ENCODE measurements at regions not wholly inside any gene's neighbourhood (a gene's known extent, or its start where the extent isn't known, plus 50 kb on each side); places are given as distances from the start of the nearest gene placed in this dataset.

GRCh38 chr1:56072310-56072709 is 507.1 kb downstream of the PLPP3 start:
- H3K36me3 Mint-ChIP-seq: no peaks in the 10 kb centered on the region
- no peaks in the 10 kb centered on the region for H3K9me3 ChIP-seq (ENCODE audit: low read depth)
- H3K9ac ChIP-seq: no peak overlapping the region
- H3K79me2 ChIP-seq (ENCODE audit: low read depth): no peaks in the 10 kb centered on the region
- no peaks in the 10 kb centered on the region for H3K27me3 Mint-ChIP-seq (ENCODE audit: insufficient read depth, low read depth)
- H3K9me3 Mint-ChIP-seq: no peaks in the 10 kb centered on the region
- no peak for DNase-seq (ENCODE audit: low spot score)
- no peak overlapping the region for H3K4me2 ChIP-seq
- H4K20me1 ChIP-seq (ENCODE audit: low read depth): no peaks in the 10 kb centered on the region
- no peak overlapping the region for H3K27ac Mint-ChIP-seq
- no peak overlapping the region for H3K4me3 Mint-ChIP-seq
- no peaks in the 10 kb centered on the region for H3K36me3 ChIP-seq
- TF ChIP-seq EZH2 (IDR thresholded peaks at IDR 0.05) (no peak), CTCF (IDR thresholded peaks at IDR 0.05) (no peak), EZH2phosphoT487 (IDR thresholded peaks at IDR 0.05) (no peak)
- H3K27me3 ChIP-seq: no peaks in the 10 kb centered on the region
- no peak overlapping the region for H3K27ac ChIP-seq
- no peak overlapping the region for H2AFZ ChIP-seq (replicated peaks)
- no peaks in the 10 kb centered on the region for H3F3A ChIP-seq (ENCODE audit: low read depth)
- no peaks in the 10 kb centered on the region for H3K4me1 ChIP-seq
- H3K4me1 Mint-ChIP-seq: no peaks in the 10 kb centered on the region
- H3K4me3 ChIP-seq: no peak overlapping the region

DNA sequence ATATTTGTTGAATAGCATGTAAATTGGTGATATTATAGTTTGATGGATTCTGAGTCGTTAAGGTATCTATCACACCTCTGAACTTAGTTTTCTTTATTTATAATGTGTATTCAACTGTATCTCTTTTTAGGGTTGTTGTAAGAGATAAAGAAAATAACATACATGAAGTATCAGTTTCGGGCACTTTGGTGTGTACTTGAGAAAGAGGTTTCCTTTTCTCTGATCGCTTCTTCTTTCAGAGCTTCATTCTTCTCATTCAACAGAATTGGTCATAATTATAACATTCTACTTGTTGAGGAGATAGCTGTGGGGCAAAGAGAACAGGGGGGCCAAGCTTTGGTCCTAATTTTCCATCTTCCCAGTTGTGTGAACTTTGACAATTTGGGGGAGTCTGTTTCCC is 508.0 kb downstream of the PLPP3 start:
- no peak overlapping the region for H3K27ac ChIP-seq
- no peak overlapping the region for H3K27ac Mint-ChIP-seq
- H3K4me3 Mint-ChIP-seq: no peak overlapping the region
- no peaks in the 10 kb centered on the region for H3K79me2 ChIP-seq (ENCODE audit: low read depth)
- no peak overlapping the region for H3K4me3 ChIP-seq
- no peaks in the 10 kb centered on the region for H3K27me3 ChIP-seq
- TF ChIP-seq EZH2phosphoT487 (IDR thresholded peaks at IDR 0.05) (no peak), CTCF (IDR thresholded peaks at IDR 0.05) (no peak), EZH2 (IDR thresholded peaks at IDR 0.05) (no peak)
- no peaks in the 10 kb centered on the region for H3K9me3 Mint-ChIP-seq
- no peaks in the 10 kb centered on the region for H3K36me3 ChIP-seq
- H3K9me3 ChIP-seq (ENCODE audit: low read depth): no peaks in the 10 kb centered on the region
- no peaks in the 10 kb centered on the region for H3K4me1 ChIP-seq
- no peak overlapping the region for H3K9ac ChIP-seq
- no peaks in the 10 kb centered on the region for H3K36me3 Mint-ChIP-seq
- no peaks in the 10 kb centered on the region for H3F3A ChIP-seq (ENCODE audit: low read depth)
- H2AFZ ChIP-seq (replicated peaks): no peak overlapping the region
- H3K27me3 Mint-ChIP-seq (ENCODE audit: insufficient read depth, low read depth): no peaks in the 10 kb centered on the region
- H4K20me1 ChIP-seq (ENCODE audit: low read depth): no peaks in the 10 kb centered on the region
- no peak for DNase-seq (ENCODE audit: low spot score)
- H3K4me2 ChIP-seq: no peak overlapping the region
- H3K4me1 Mint-ChIP-seq: no peaks in the 10 kb centered on the region

- Histone ChIP-seq H3F3A (ENCODE audit: low read depth) (no peaks in the 10 kb centered on the region), H3K4me1 (no peaks in the 10 kb centered on the region), H3K9me3 (ENCODE audit: low read depth) (no peaks in the 10 kb centered on the region), H3K9ac (no peak overlapping the region), H3K27me3 (no peaks in the 10 kb centered on the region), H3K4me2 (no peak overlapping the region), H3K36me3 (no peaks in the 10 kb centered on the region), H3K4me3 (no peak overlapping the region), H3K79me2 (ENCODE audit: low read depth) (no peaks in the 10 kb centered on the region), H4K20me1 (ENCODE audit: low read depth) (no peaks in the 10 kb centered on the region), H2AFZ (replicated peaks) (no peak overlapping the region), H3K27ac (no peak overlapping the region)
- Mint-ChIP-seq H3K27ac (no peak overlapping the region), H3K4me3 (no peak overlapping the region), H3K27me3 (ENCODE audit: insufficient read depth, low read depth) (no peaks in the 10 kb centered on the region), H3K4me1 (no peaks in the 10 kb centered on the region), H3K9me3 (no peaks in the 10 kb centered on the region), H3K36me3 (no peaks in the 10 kb centered on the region)
- TF ChIP-seq EZH2 (IDR thresholded peaks at IDR 0.05) (no peak), CTCF (IDR thresholded peaks at IDR 0.05) (no peak), EZH2phosphoT487 (IDR thresholded peaks at IDR 0.05) (no peak)
- no peak for DNase-seq (ENCODE audit: low spot score)
These were observed 508.8 kb downstream of the PLPP3 start for GRCh38 chr1:56070601-56071000.

DNA sequence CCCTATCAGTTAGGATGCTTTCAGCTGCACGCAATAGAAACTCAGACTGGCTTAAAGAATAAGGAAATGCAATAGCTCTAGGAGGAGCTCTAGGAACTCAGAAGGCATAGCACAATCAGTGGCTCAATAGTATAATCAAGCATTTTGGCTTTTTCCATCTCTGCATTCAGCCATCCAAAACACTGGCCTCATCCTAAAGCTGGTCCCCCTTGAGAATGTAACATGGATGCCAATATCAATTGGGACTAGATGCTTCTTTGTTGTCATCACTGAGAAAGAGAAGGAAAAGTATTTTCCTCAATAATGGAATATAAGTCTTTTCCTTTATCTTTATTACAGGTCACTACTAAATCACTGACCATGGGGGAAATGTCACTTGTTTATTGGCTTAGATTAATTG is 509.5 kb downstream of the PLPP3 start:
- H3K4me3 Mint-ChIP-seq: no peak overlapping the region
- Histone ChIP-seq H3K36me3 (no peaks in the 10 kb centered on the region), H3K4me1 (no peaks in the 10 kb centered on the region), H4K20me1 (ENCODE audit: low read depth) (no peaks in the 10 kb centered on the region), H3K4me2 (no peak overlapping the region), H3K27me3 (no peaks in the 10 kb centered on the region), H3K9ac (no peak overlapping the region), H3K27ac (no peak overlapping the region), H3K9me3 (ENCODE audit: low read depth) (no peaks in the 10 kb centered on the region), H3K79me2 (ENCODE audit: low read depth) (no peaks in the 10 kb centered on the region), H3F3A (ENCODE audit: low read depth) (no peaks in the 10 kb centered on the region), H2AFZ (replicated peaks) (no peak overlapping the region), H3K4me3 (no peak overlapping the region)
- no peak for DNase-seq (ENCODE audit: low spot score)
- no peak overlapping the region for H3K27ac Mint-ChIP-seq
- TF ChIP-seq CTCF (IDR thresholded peaks at IDR 0.05) (no peak), EZH2 (IDR thresholded peaks at IDR 0.05) (no peak), EZH2phosphoT487 (IDR thresholded peaks at IDR 0.05) (no peak)
- no peaks in the 10 kb centered on the region for H3K36me3 Mint-ChIP-seq
- H3K27me3 Mint-ChIP-seq (ENCODE audit: insufficient read depth, low read depth): no peaks in the 10 kb centered on the region
- no peaks in the 10 kb centered on the region for H3K9me3 Mint-ChIP-seq
- H3K4me1 Mint-ChIP-seq: no peaks in the 10 kb centered on the region

Measured in neural progenitor cell (in vitro differentiated cells).